Kidney epithelial cell (primary cell): ENCODE measurements at regions not wholly inside any gene's neighbourhood (a gene's known extent, or its start where the extent isn't known, plus 50 kb on each side); places are given as distances from the start of the nearest gene placed in this dataset.
"Not testable (repeated sequence)": the region's sequence is repeated elsewhere in the genome, so short reads cannot be mapped to it uniquely, and the experiment has no call there.

Source experiments
- DNase-seq: peaks from one replicate; pipeline ENCODE4 v3.0.0-alpha.2; 2010; ENCODE audit warnings: low read depth
- H3K27me3 ChIP-seq: 2 replicates; pipeline ENCODE4 v1.6.0; 2011; ENCODE audit warnings: low read length; ENCODE audit not compliant: control insufficient read depth, insufficient read depth
- H3K36me3 ChIP-seq: 2 replicates; pipeline ENCODE4 v1.5.1; 2011; ENCODE audit warnings: low read length; ENCODE audit not compliant: control insufficient read depth, insufficient read depth
- H3K4me3 ChIP-seq: 2 replicates; pipeline ENCODE4 v1.5.1; 2011; ENCODE audit warnings: low read depth, mild to moderate bottlenecking, control low read depth, low read length
- TF ChIP-seq, protein P1 (sequence below): IDR thresholded peaks from 2 replicates; pipeline ENCODE4 v1.5.1; 2011; ENCODE audit warnings: mild to moderate bottlenecking, moderate library complexity, low read length, control low read depth, inconsistent platforms; ENCODE audit not compliant: insufficient read depth, poor library complexity, severe bottlenecking

DNA sequence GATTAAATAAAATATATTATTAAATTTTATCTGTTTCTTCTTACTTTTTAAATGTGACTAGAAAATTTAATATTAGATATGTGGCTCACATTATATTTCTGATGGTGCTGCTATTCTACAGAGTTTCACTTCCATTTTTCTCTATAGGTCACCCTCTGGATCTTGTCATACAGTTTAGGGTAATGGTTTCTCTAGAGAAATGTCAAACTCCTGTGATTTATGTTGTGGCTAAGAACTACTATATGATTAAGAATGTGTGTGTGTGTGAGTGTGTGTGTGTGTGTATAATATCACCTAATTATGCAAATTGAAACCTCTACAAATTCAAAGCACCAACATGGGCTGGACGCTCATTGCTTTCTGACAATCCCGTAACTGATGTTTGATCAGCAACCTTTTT lies 325.9 kb downstream of the ADAMTS20 start:
- DNase-seq, result no peak
- TF ChIP-seq, protein P1, sequence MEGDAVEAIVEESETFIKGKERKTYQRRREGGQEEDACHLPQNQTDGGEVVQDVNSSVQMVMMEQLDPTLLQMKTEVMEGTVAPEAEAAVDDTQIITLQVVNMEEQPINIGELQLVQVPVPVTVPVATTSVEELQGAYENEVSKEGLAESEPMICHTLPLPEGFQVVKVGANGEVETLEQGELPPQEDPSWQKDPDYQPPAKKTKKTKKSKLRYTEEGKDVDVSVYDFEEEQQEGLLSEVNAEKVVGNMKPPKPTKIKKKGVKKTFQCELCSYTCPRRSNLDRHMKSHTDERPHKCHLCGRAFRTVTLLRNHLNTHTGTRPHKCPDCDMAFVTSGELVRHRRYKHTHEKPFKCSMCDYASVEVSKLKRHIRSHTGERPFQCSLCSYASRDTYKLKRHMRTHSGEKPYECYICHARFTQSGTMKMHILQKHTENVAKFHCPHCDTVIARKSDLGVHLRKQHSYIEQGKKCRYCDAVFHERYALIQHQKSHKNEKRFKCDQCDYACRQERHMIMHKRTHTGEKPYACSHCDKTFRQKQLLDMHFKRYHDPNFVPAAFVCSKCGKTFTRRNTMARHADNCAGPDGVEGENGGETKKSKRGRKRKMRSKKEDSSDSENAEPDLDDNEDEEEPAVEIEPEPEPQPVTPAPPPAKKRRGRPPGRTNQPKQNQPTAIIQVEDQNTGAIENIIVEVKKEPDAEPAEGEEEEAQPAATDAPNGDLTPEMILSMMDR, result no peak
- Histone ChIP-seq H3K4me3 (no peak overlapping the region), H3K27me3 (no peaks in the 10 kb centered on the region), H3K36me3 (no peaks in the 10 kb centered on the region)

DNA sequence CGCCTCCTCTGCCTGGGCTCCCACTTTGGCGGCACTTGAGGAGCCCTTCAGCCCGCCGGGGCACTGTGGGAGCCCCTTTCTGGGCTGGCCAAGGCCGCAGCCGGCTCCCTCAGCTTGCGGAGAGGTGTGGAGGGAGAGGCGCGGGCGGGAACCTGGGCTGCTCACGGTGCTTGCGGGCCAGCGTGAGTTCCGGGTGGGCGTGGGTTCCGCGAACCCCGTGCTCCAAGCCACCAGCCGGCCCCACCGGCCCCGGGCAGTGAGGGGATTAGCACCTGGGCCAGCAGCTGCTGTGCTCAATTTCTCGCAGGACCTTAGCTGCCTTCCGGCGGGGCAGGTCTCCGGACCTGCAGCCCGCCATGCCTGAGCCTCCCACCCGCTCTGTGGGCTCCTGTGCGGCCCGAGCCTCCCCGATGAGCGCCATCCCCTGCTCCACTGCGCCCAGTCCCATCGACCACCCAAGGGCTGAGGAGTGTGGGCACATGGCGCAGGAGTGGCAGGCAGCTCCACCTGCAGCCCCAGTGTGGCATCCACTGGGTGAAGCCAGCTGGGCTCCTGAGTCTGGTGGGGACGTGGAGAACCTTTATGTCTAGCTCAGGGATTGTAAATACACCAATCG lies 327.7 kb downstream of the ADAMTS20 start:
- not testable (repeated sequence) for DNase-seq, H3K36me3 ChIP-seq, H3K4me3 ChIP-seq, H3K27me3 ChIP-seq

DNA sequence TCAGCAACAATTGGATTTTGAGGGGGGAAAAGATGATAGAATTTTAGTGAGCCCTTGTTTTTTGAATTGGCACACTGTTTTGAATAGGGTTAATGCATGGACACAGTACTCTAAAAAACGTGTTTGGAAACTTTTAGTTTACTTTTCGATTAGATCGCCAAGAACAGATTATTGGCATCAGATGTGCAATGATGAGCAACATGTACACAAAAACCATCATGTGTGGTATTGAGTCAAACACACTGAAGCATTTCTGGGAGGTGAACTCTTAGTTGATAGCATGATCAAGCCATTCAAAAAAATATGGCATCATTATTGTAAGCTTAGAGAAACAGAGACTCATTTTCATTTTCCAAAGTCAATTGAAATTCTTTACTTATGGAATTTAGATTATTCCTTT lies 329.2 kb downstream of the ADAMTS20 start:
- TF ChIP-seq, protein P1, result no peak
- Histone ChIP-seq H3K4me3 (no peak overlapping the region), H3K27me3 (no peaks in the 10 kb centered on the region), H3K36me3 (no peaks in the 10 kb centered on the region)
- no peak for DNase-seq

DNA sequence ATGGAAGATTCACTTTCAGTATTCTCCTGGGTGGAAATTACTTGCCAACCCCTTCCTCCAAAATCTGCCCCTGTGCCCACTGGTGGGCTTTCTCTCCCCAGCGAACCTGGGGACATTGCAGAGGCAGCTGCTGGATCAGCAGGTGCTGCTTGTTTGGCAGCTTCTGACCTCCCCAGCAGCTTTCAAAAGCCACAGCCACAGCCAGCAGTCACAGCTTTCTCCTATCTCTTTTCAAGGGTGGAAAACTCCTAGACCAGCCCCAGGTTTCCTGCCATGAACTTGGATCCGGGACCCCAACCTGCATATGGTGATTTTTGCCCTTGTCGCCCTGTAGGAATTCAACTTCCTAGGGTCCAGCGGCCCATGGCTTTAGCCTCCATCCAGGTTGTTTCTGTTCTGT lies 330.8 kb downstream of the ADAMTS20 start:
- H3K4me3 ChIP-seq, result no peak overlapping the region
- DNase-seq, result no peak
- no peaks in the 10 kb centered on the region for H3K36me3 ChIP-seq
- TF ChIP-seq, protein P1, result no peak
- no peaks in the 10 kb centered on the region for H3K27me3 ChIP-seq

DNA sequence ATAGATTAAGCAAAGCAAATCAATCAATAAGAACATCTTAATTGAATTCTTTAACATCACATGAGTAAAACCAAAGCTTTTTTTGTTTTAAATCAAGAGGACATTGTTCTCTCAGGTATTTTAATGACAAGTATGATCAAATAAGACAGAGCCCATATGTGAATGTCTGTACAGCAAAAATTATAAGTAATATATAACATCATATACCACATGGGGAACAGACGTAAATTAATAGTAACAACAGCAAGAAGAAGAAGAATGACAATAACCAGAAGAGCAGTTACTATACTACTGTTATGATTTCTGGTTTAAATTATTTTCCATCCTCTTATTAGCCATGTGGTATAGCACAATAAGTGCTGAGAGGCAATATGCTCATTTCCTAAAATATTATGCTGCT lies 335.5 kb downstream of the ADAMTS20 start:
- TF ChIP-seq, protein P1, result no peak
- Histone ChIP-seq H3K36me3 (no peaks in the 10 kb centered on the region), H3K4me3 (no peak overlapping the region), H3K27me3 (no peaks in the 10 kb centered on the region)
- DNase-seq, result no peak

DNA sequence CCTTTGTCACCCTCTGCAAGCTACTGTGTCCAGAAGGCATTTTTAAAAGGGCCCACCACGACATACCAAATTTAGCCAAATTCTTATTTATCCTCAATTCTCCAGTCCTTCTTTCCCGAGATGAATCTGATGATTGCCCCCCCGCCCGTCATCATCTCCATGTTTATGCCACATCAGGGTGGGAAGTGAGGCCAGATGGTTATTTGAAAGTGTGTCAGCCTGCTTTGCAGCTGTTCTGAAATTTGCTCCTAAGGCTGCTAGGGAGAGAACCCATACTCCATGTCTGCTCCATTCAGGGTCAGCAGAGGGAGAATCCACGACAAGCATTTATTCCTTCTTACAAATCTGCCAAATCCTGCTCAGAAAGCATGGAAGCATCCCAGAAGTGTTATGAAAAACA lies 337.8 kb downstream of the ADAMTS20 start:
- no peak for DNase-seq
- TF ChIP-seq, protein P1, result no peak
- Histone ChIP-seq H3K4me3 (no peak overlapping the region), H3K27me3 (no peaks in the 10 kb centered on the region), H3K36me3 (no peaks in the 10 kb centered on the region)
